ENCODE measurements at regions not wholly inside any gene's neighbourhood (a gene's known extent, or its start where the extent isn't known, plus 50 kb on each side); places are given as distances from the start of the nearest gene placed in this dataset.

GRCh38 chr3:23035927-23036640 is 167.0 kb upstream of the UBE2E2 start:
- no peak for TF ChIP-seq CTCF (IDR thresholded peaks at IDR 0.05)
- no peak for TF ChIP-seq POLR2A (IDR thresholded peaks at IDR 0.05)
